GM21825 (cell line): ENCODE measurements at regions not wholly inside any gene's neighbourhood (a gene's known extent, or its start where the extent isn't known, plus 50 kb on each side); places are given as distances from the start of the nearest gene placed in this dataset.

Experiments
- ATAC-seq: cut with Tn5 transposase; IDR thresholded peaks from one replicate; pipeline ENCODE4 v1.9.1; 2021; ENCODE audit warnings: mild to moderate bottlenecking, moderate library complexity; ENCODE audit not compliant: unreplicated experiment

DNA sequence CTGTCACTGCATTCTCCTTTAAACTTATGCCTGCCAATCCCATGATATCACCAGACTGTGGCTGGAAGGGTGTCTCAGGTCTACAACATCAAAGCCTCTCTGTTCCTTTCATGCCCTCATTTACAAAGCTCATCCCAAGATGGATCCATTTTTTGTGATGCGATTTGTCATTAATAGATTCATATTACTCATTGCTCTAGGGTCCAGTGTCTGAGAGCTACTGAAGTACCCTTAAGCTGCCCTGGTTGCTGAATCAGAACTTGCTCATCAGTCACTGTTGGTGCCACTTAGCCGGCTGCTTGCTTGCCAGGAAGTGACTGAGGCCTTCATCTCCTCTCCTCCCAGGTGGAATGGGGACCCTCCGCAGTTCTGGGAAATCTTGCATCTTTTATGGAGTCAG, 395.5 kb upstream of the BOD1L1 start:
- no peak for ATAC-seq

- no peak for ATAC-seq
Measured at GRCh38 chr4:14023896-14024295, 396.4 kb upstream of the BOD1L1 start.

GRCh38 chr4:14025111-14025510, 397.6 kb upstream of the BOD1L1 start:
- no peak for ATAC-seq

- no peak for ATAC-seq
Measured at GRCh38 chr4:14025891-14026290, 398.4 kb upstream of the BOD1L1 start.

- ATAC-seq: no peak
Measured at GRCh38 chr4:14028862-14029261, 401.3 kb upstream of the BOD1L1 start.

- ATAC-seq: no peak
Measured at GRCh38 chr4:14035076-14035475, 407.6 kb upstream of the BOD1L1 start.

- no peak for ATAC-seq
Measured at GRCh38 chr4:14043203-14043602, 415.7 kb upstream of the BOD1L1 start.

DNA sequence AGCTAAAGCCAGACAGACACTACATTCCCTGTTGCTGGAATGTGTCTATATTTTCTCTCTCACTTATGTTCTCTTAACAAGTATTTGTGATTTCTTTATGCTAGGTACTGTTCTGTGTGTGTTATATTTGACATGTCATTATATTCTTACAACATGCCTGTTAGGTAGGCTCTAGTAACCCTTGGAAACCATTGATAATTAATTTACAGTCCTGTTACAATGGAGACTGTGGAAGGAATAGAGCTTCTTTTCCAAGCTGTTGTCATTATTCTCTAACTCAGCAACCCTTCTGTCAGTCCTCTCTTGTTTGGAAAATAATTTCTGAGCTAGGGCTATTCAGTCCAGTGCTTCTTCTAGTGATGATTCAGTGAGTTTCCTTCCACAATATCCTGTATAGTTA, 419.1 kb upstream of the BOD1L1 start:
- ATAC-seq: no peak

- no peak for ATAC-seq
Measured at GRCh38 chr4:14047840-14048239, 420.3 kb upstream of the BOD1L1 start.

- ATAC-seq: no peak
Measured at GRCh38 chr4:14049946-14050345, 422.4 kb upstream of the BOD1L1 start.

- ATAC-seq: no peak
Measured at GRCh38 chr4:14053291-14053690, 425.8 kb upstream of the BOD1L1 start.

GRCh38 chr4:14054391-14054790, 426.9 kb upstream of the BOD1L1 start:
- no peak for ATAC-seq

GRCh38 chr4:14059006-14059405, 431.5 kb upstream of the BOD1L1 start:
- ATAC-seq: no peak

- ATAC-seq: no peak
Measured at GRCh38 chr4:14064984-14065383, 437.5 kb upstream of the BOD1L1 start.

- no peak for ATAC-seq
Measured at GRCh38 chr4:14065406-14065805, 437.9 kb upstream of the BOD1L1 start.

DNA sequence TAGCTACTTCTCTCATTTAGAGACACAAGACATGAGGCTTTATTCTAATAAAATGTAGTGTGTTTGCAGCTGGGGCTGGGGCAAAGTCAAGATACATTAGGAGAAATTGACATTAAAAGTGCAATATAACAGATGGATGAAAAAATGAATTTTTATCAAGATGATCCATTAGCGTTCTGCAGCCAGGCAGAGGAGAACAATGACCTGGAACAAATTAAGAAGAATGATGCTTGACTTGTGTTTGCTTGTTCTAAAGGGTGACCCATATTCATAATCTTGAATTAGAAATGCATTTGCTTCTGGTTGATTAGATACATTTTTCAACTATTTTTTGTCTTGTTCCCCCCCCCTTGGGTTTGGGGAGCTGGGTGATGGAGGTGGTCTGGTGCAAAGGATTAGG, 439.5 kb upstream of the BOD1L1 start:
- ATAC-seq: no peak

- ATAC-seq: no peak
Measured at GRCh38 chr4:14069886-14070285, 442.4 kb upstream of the BOD1L1 start.

GRCh38 chr4:14070289-14070880, 442.9 kb upstream of the BOD1L1 start:
- no peak for ATAC-seq

DNA sequence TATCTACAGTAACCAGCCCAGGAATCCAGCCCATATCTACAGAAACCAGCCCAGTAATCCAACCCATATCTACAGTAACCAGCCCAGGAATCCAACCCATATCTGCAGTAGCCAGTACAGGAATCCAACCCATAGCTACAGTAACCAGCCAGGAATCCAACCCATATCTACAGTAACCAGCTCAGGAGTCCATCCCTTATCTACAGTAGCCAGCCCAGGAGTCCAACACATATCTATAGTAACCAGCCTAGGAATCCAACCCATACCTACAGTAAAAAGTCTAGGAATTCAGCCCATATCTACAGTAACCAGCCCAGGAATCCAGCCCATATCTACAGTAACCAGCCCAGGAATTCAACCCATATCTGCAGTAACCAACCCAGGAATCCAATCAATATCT, 445.0 kb upstream of the BOD1L1 start:
- ATAC-seq: no peak

DNA sequence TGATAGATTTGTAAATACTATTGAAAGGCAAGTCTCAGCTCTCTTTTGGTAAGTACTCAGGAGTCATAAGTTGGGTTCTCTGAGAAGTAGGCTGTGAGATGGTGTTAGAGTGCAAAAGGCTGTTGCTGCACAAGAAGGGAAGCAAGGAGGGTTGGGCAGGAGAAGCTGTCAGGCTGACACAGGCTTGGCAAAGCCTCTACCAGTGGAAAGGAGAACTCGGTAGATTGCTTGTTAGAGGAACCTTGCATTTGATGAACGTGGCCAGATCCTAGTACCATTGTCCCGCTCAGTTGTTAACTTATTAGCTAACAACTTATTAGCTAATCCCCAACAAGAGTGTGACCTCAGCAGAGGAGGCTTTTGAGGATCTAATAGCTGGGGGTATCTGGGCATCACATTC, 449.3 kb upstream of the BOD1L1 start:
- no peak for ATAC-seq

- no peak for ATAC-seq
Measured at GRCh38 chr4:14078326-14078725, 450.8 kb upstream of the BOD1L1 start.

- no peak for ATAC-seq
Measured at GRCh38 chr4:14079601-14080000, 452.1 kb upstream of the BOD1L1 start.

GRCh38 chr4:14083150-14083549, 455.6 kb upstream of the BOD1L1 start:
- ATAC-seq: no peak

GRCh38 chr4:14084598-14084997, 457.1 kb upstream of the BOD1L1 start:
- ATAC-seq: no peak
